ENCODE measurements at regions not wholly inside any gene's neighbourhood (a gene's known extent, or its start where the extent isn't known, plus 50 kb on each side); places are given as distances from the start of the nearest gene placed in this dataset.
A peak's percentile ranks its signal among the peaks of the same experiment; 100 is the strongest.

DNA sequence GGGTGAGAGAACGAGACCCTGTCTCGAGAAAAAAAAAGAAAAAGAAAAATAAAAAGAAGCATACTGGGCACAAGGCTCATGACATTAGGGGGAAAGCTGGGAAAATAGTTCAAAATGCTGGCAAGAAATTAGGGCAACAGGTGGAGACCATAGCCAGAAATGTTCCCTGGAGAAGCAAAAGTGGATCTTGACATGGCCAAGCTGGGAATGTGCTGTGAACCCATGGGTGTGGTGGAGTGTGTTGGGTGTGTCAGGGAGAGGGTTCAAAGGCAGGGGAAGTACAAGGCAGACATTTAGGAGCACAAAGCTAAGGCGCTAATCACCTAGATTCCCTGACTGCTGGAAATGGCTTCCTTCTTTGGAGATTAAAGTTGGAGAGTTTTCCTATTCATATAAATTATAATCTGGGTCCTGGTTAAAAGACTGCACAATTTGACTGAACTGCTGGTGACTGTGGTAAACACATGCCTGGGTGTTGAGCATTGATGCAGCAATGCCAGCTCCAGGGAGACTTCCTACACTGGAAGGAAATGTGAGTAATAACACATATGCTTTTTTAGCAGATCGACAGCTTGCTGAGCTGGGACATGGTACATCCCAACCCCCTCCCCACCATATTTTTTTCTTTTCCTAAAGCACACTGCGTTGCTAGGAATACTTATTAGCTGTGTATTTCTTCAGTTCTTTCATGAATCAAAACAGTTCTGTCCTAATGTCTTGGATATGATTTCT, 70.1 kb upstream of the ARHGAP21 start:
- Histone ChIP-seq H3K4me3 (no peak overlapping the region), H3K36me3 (no peaks in the 10 kb centered on the region), H3K4me2 (no peak overlapping the region), H4K20me1 (no peaks in the 10 kb centered on the region), H3K27me3 (no peaks in the 10 kb centered on the region), H3K9ac (no peak overlapping the region), H3K9me3 (replicated peaks in 1 of 11) (peaks cover 0 to 10% (median 0%) of the 10 kb centered on the region in 11 experiments; a peak in 8 of 22 replicates), H3K27ac (no peak overlapping the region), H3K4me1 (peaks cover 0 to 12% (median 0%) of the 10 kb centered on the region in 10 experiments; a peak in 3 of 20 replicates)
- TF ChIP-seq Cebpa-rat (IDR thresholded peaks at IDR 0.05) = no peak

DNA sequence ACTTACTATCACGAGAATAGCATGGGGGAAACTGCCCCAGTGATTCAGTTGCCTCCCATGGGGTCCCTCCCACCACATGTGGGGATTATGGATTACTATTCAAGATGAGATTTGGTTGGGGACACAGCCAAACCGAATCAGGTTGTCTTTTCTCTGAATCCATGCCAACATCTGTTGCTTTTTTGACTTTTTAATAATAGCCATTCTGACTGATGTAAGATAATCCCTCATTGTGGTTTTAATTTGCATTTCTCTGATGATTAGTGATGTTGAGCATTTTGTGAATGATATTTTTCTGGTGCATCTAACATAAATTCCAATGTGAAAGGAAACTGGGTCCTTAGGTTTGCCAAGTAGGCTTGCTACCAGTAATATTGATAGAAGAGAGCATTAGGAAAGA, 69.0 kb upstream of the ARHGAP21 start:
- Histone ChIP-seq H3K9me3 (replicated peaks in 1 of 11) (peaks cover 0 to 10% (median 0%) of the 10 kb centered on the region in 11 experiments; a peak in 8 of 22 replicates), H3K36me3 (no peaks in the 10 kb centered on the region), H3K27ac (no peak overlapping the region), H3K9ac (no peak overlapping the region), H3K27me3 (no peaks in the 10 kb centered on the region), H3K4me1 (peaks cover 0 to 12% (median 0%) of the 10 kb centered on the region in 10 experiments; a peak in 3 of 20 replicates), H4K20me1 (no peaks in the 10 kb centered on the region), H3K4me2 (no peak overlapping the region), H3K4me3 (no peak overlapping the region)
- no peak for TF ChIP-seq Cebpa-rat (IDR thresholded peaks at IDR 0.05)

DNA sequence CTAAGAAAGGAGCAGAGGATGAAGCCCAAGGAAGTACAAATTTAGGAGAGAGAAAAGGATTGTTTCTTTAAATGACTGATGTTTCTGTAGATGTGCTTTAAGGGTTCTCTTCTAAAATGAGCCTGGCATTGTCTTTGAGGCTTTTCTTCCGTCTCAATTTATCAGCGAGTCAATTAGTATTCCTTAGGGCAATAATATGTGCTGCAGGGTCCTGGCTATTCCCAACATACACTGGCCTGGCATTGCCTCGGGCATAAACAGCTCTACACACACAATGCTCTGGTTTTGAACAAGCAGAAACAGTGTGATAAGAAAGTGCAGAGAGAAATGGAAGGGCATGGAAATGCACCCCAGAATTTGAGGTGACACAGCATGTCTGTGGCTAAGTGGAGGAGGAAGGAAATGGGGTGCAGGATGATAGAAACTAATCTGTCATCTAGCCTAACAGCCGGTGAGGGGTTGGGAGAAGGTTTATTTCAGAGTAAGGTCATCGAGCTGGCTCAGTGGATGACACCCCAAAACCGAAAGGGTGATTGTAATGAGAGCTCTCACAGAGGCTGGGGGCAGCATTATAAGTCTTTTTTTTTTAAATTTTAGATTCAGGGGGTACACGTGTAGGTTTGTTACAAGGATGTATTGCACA, 67.5 kb upstream of the ARHGAP21 start:
- no peaks in the 10 kb centered on the region for H3K36me3 ChIP-seq
- H3K4me3 ChIP-seq = no peak overlapping the region
- no peak overlapping the region for H3K27ac ChIP-seq
- H3K9me3 ChIP-seq (replicated peaks in 1 of 11) = peaks cover 0 to 10% (median 0%) of the 10 kb centered on the region in 11 experiments; a peak in 8 of 22 replicates
- H3K4me1 ChIP-seq = peaks cover 0 to 12% (median 0%) of the 10 kb centered on the region in 10 experiments; a peak in 3 of 20 replicates
- H4K20me1 ChIP-seq = no peaks in the 10 kb centered on the region
- no peaks in the 10 kb centered on the region for H3K27me3 ChIP-seq
- H3K9ac ChIP-seq = no peak overlapping the region
- TF ChIP-seq Cebpa-rat (IDR thresholded peaks at IDR 0.05) = 0 out of 22 replicates have a peak, but pooled peaks of 1 of the 11 experiments have one; percentile 21
- peak overlapping the region in 3 of 11 experiments; percentile 14 to 32 (median 17); a peak in 4 of 22 replicates for H3K4me2 ChIP-seq

DNA sequence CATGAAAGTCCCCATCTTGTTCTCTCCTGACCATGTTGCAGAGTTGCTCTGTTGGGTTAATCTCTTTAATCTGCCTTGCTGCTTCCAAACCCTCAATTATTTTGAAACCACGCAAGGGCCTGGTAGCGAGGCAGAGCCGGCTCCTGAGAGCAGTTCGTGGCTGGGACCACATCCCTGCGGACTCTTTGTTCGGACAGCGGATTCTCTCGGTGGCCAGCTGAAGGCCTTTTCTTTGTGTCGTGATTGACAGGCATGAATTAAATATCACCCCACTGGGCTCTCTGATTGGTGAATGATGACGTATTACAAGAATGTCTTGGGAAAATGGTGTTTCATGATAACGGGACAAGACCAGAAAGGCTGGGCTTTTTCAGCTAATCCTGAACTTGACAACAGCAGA, 66.9 kb upstream of the ARHGAP21 start:
- no peaks in the 10 kb centered on the region for H4K20me1 ChIP-seq
- no peak for TF ChIP-seq Cebpa-rat (IDR thresholded peaks at IDR 0.05)
- H3K4me3 ChIP-seq = no peak overlapping the region
- H3K9ac ChIP-seq = no peak overlapping the region
- H3K9me3 ChIP-seq (replicated peaks in 1 of 11) = peaks cover 0 to 10% (median 0%) of the 10 kb centered on the region in 11 experiments; a peak in 8 of 22 replicates
- no peak overlapping the region for H3K4me2 ChIP-seq
- H3K27ac ChIP-seq = no peak overlapping the region
- no peaks in the 10 kb centered on the region for H3K27me3 ChIP-seq
- H3K4me1 ChIP-seq = peaks cover 0 to 12% (median 0%) of the 10 kb centered on the region in 10 experiments; a peak in 3 of 20 replicates
- no peaks in the 10 kb centered on the region for H3K36me3 ChIP-seq

DNA sequence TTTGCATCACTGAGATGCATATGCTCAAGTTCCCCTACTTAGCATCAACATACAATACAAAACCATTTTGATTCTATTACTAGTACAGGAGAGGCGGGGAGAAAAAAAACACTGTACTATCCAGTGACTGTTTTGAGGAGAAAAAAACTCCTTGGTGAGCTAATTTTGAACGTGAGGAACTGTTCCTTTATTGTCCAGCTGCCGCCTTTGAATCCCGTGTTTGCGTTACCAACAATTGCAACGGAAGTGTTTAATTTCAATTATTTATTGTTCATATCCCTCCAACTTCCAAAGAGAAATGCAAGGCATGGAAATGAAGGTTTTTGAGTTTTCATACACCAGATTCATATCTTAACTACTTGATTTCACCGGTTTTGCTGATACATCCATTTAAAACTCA, 66.4 kb upstream of the ARHGAP21 start:
- Histone ChIP-seq H3K9me3 (replicated peaks in 1 of 11) (peaks cover 0 to 10% (median 0%) of the 10 kb centered on the region in 11 experiments; a peak in 9 of 22 replicates), H3K4me3 (no peak overlapping the region), H3K27ac (no peak overlapping the region), H3K36me3 (no peaks in the 10 kb centered on the region), H3K4me1 (peaks cover 0 to 12% (median 0%) of the 10 kb centered on the region in 10 experiments; a peak in 3 of 20 replicates), H3K27me3 (no peaks in the 10 kb centered on the region), H3K9ac (no peak overlapping the region), H4K20me1 (no peaks in the 10 kb centered on the region), H3K4me2 (no peak overlapping the region)
- no peak for TF ChIP-seq Cebpa-rat (IDR thresholded peaks at IDR 0.05)

DNA sequence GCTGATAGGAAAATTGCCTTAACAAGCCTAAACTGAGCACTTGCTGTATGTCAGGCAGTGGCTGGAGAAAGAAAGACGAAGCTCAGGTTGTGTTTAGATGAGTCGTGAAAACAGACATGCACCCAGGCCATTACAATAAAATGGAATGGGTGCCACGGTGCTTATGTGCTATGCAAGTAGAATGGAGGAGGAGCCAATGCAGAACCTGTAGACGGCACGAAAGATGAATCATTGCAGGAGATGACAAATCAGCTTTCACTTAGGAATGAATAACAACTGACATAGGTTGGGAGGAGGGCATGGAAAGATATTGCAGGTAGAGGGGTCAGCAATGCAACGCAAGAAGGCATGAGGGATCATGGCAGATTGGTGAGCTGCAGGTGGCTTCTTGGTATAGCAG, 61.2 kb upstream of the ARHGAP21 start:
- Histone ChIP-seq H3K4me1 (no peaks in the 10 kb centered on the region), H3K4me2 (no peak overlapping the region), H3K27me3 (no peaks in the 10 kb centered on the region), H3K36me3 (no peaks in the 10 kb centered on the region), H3K9me3 (replicated peaks in 1 of 11) (peaks cover 0 to 8% (median 0%) of the 10 kb centered on the region in 11 experiments; a peak in 3 of 22 replicates), H4K20me1 (no peaks in the 10 kb centered on the region), H3K9ac (no peak overlapping the region), H3K4me3 (no peak overlapping the region), H3K27ac (no peak overlapping the region)
- no peak for TF ChIP-seq Cebpa-rat (IDR thresholded peaks at IDR 0.05)

DNA sequence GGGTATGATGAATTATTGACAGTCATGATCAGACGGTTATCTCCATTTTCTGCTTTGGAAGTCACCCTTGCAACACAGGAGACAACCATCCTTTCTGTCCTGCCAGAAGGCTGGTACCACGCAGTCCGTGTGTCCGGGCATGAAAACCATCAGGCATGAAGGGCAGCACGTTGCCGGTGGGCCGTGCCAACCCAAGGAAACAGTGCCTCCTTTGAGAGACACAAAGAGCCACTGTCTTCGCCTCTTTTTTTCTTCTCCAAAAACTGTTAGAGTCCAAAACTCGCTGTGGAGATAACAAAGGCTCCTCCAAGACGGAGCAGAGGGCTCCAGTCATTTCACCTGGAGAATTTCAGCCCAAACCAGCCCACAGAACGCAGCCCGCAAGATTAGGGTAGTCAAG, 60.4 kb upstream of the ARHGAP21 start:
- Histone ChIP-seq H3K27me3 (no peaks in the 10 kb centered on the region), H3K27ac (no peak overlapping the region), H3K9me3 (replicated peaks in 1 of 11) (peaks cover 0 to 8% (median 0%) of the 10 kb centered on the region in 11 experiments; a peak in 3 of 22 replicates), H3K4me3 (no peak overlapping the region), H3K4me2 (no peak overlapping the region), H4K20me1 (no peaks in the 10 kb centered on the region), H3K36me3 (no peaks in the 10 kb centered on the region), H3K9ac (no peak overlapping the region), H3K4me1 (no peaks in the 10 kb centered on the region)
- no peak for TF ChIP-seq Cebpa-rat (IDR thresholded peaks at IDR 0.05)

DNA sequence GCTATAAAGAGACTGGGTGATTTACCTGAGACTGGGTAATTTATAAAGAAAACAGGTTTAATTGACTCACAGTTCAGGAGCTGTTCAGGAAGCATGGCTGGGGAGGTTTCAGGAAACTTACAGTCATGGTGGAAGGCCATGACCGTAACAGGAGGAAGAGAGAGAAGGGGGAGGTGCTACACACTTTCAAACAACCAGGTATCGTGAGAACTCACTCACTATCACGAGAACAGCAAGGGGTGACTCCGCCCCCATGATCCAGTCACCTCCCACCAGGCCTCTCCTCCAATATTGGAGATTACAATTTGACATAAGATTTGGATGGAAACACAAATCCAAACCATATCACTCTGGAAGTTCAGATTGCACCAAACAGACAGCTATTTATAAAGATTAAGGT, 59.8 kb upstream of the ARHGAP21 start:
- no peaks in the 10 kb centered on the region for H3K27me3 ChIP-seq
- no peak overlapping the region for H3K4me3 ChIP-seq
- no peak overlapping the region for H3K9ac ChIP-seq
- H3K4me2 ChIP-seq = no peak overlapping the region
- H3K27ac ChIP-seq = no peak overlapping the region
- peaks cover 0 to 8% (median 0%) of the 10 kb centered on the region in 11 experiments; a peak in 3 of 22 replicates for H3K9me3 ChIP-seq (replicated peaks in 1 of 11)
- H3K36me3 ChIP-seq = no peaks in the 10 kb centered on the region
- TF ChIP-seq Cebpa-rat (IDR thresholded peaks at IDR 0.05) = no peak
- no peaks in the 10 kb centered on the region for H4K20me1 ChIP-seq
- H3K4me1 ChIP-seq = no peaks in the 10 kb centered on the region

DNA sequence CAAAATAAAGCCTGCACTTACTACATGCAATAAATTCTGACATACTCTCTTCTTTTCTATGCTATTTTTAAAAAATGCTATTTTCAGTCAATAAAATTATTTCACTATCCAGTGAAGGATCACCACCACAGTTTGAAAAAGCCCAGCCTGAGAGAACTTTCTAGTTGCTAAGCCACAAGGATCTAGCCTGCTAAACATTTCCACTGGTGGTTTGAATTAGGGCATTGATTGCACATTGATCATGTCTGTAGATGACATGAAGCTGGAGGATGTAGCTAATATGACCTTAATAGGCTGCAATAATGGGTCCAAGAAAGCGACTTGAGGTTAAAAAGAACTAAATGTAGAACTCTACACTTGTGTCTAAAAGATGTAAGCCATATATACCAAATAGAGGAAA, 56.0 kb upstream of the ARHGAP21 start:
- H3K4me2 ChIP-seq = no peak overlapping the region
- H3K27me3 ChIP-seq = no peaks in the 10 kb centered on the region
- no peaks in the 10 kb centered on the region for H3K4me1 ChIP-seq
- H3K9me3 ChIP-seq (replicated peaks in 1 of 11) = peaks cover 0 to 8% (median 0%) of the 10 kb centered on the region in 11 experiments; a peak in 2 of 22 replicates
- no peak overlapping the region for H3K4me3 ChIP-seq
- H3K9ac ChIP-seq = no peak overlapping the region
- no peaks in the 10 kb centered on the region for H3K36me3 ChIP-seq
- no peak for TF ChIP-seq Cebpa-rat (IDR thresholded peaks at IDR 0.05)
- H4K20me1 ChIP-seq = no peaks in the 10 kb centered on the region
- no peak overlapping the region for H3K27ac ChIP-seq

All from BLaER1 treated with 17β-estradiol and CSF1 and Interleukin-3, amounts not matched to agents 10 nM and 100 nM (cell line).